ENCODE measurements at regions not wholly inside any gene's neighbourhood (a gene's known extent, or its start where the extent isn't known, plus 50 kb on each side); places are given as distances from the start of the nearest gene placed in this dataset.

- TF ChIP-seq, protein P1, sequence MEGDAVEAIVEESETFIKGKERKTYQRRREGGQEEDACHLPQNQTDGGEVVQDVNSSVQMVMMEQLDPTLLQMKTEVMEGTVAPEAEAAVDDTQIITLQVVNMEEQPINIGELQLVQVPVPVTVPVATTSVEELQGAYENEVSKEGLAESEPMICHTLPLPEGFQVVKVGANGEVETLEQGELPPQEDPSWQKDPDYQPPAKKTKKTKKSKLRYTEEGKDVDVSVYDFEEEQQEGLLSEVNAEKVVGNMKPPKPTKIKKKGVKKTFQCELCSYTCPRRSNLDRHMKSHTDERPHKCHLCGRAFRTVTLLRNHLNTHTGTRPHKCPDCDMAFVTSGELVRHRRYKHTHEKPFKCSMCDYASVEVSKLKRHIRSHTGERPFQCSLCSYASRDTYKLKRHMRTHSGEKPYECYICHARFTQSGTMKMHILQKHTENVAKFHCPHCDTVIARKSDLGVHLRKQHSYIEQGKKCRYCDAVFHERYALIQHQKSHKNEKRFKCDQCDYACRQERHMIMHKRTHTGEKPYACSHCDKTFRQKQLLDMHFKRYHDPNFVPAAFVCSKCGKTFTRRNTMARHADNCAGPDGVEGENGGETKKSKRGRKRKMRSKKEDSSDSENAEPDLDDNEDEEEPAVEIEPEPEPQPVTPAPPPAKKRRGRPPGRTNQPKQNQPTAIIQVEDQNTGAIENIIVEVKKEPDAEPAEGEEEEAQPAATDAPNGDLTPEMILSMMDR (IDR thresholded peaks at IDR 0.05; ENCODE audit: insufficient read depth, low read length, poor library complexity, severe bottlenecking), result no peak
- TF ChIP-seq EZH2phosphoT487 (conservative IDR thresholded peaks at IDR 0.05; ENCODE audit: low read length), result no peak
Measured at GRCh38 chr10:90149563-90149962, 448.2 kb downstream of the KIF20B start.

Measured in SU-DHL-6 (cell line).